ENCODE measurements at regions not wholly inside any gene's neighbourhood (a gene's known extent, or its start where the extent isn't known, plus 50 kb on each side); places are given as distances from the start of the nearest gene placed in this dataset.

- DNase-seq = no peak
- intact Hi-C loops (cut with DNase I) = no loop called here
- H3K4me3 ChIP-seq = no peak overlapping the region
- TF ChIP-seq POLR2A (IDR thresholded peaks at IDR 0.05) (no peak), CTCF (IDR thresholded peaks at IDR 0.05) (no peak)
- WGBS, 4 donors = 67 to 81% (median 74%) methylated on average over 5 of the region's 5 CpGs
- H3K27me3 ChIP-seq = no peaks in the 10 kb centered on the region
- H3K27ac ChIP-seq = no peak overlapping the region
- no peaks in the 10 kb centered on the region for H3K36me3 ChIP-seq (replicated peaks in 1 of 2)
- no peaks in the 10 kb centered on the region for H3K4me1 ChIP-seq (replicated peaks in 1 of 2)
- no peaks in the 10 kb centered on the region for H3K9me3 ChIP-seq (replicated peaks in 1 of 3)
Measured at GRCh38 chr14:81801921-81802320, 268.3 kb upstream of the SEL1L start.

GRCh38 chr14:81802341-81802740 is 268.7 kb upstream of the SEL1L start:
- no peaks in the 10 kb centered on the region for H3K36me3 ChIP-seq (replicated peaks in 1 of 2)
- intact Hi-C loops (cut with DNase I) = no loop called here
- no peaks in the 10 kb centered on the region for H3K27me3 ChIP-seq
- TF ChIP-seq POLR2A (IDR thresholded peaks at IDR 0.05) (no peak), CTCF (IDR thresholded peaks at IDR 0.05) (no peak)
- WGBS, 4 donors = 68 to 86% (median 77%) methylated on average over 2 of the region's 2 CpGs
- DNase-seq = no peak
- H3K9me3 ChIP-seq (replicated peaks in 1 of 3) = no peaks in the 10 kb centered on the region
- no peak overlapping the region for H3K27ac ChIP-seq
- H3K4me1 ChIP-seq (replicated peaks in 1 of 2) = no peaks in the 10 kb centered on the region
- H3K4me3 ChIP-seq = no peak overlapping the region

- Histone ChIP-seq H3K36me3 (replicated peaks in 1 of 2) (no peaks in the 10 kb centered on the region), H3K27ac (no peak overlapping the region), H3K27me3 (no peaks in the 10 kb centered on the region), H3K9me3 (replicated peaks in 1 of 3) (no peaks in the 10 kb centered on the region), H3K4me3 (no peak overlapping the region), H3K4me1 (replicated peaks in 1 of 2) (no peaks in the 10 kb centered on the region)
- no peak for TF ChIP-seq POLR2A (IDR thresholded peaks at IDR 0.05)
- no peak for TF ChIP-seq CTCF (IDR thresholded peaks at IDR 0.05)
- 30 to 49% (median 37%) methylated on average over 2 of the region's 2 CpGs for whole genome bisulfite sequencing, 4 donors
- intact Hi-C loops (cut with DNase I) = no loop called here
- no peak for DNase-seq
Measured at GRCh38 chr14:81805785-81806184, 272.1 kb upstream of the SEL1L start.

GRCh38 chr14:81811705-81812269 is 278.1 kb upstream of the SEL1L start:
- H3K36me3 ChIP-seq (replicated peaks in 1 of 2) = no peaks in the 10 kb centered on the region
- 75 to 80% (median 77%) methylated on average over 7 of the region's 7 CpGs for WGBS, 4 donors

More at GRCh38 chr14:81811705-81812269, 278.1 kb upstream of the SEL1L start:
- intact Hi-C loops (cut with DNase I) = no loop called here
- Histone ChIP-seq H3K27ac (no peak overlapping the region), H3K9me3 (replicated peaks in 1 of 3) (no peaks in the 10 kb centered on the region), H3K4me1 (replicated peaks in 1 of 2) (no peaks in the 10 kb centered on the region), H3K27me3 (no peaks in the 10 kb centered on the region), H3K4me3 (no peak overlapping the region)
- DNase-seq = no peak
- TF ChIP-seq CTCF (IDR thresholded peaks at IDR 0.05) (no peak), POLR2A (IDR thresholded peaks at IDR 0.05) (no peak)
